Activated CD8-positive, alpha-beta memory T cell treated with anti-CD3 and anti-CD28 coated beads for 48 hours (primary cell): ENCODE measurements at regions not wholly inside any gene's neighbourhood (a gene's known extent, or its start where the extent isn't known, plus 50 kb on each side); places are given as distances from the start of the nearest gene placed in this dataset.
"Not testable (repeated sequence)": the region's sequence is repeated elsewhere in the genome, so short reads cannot be mapped to it uniquely, and the experiment has no call there.

Experiments
- DNase-seq, 3 experiments: peaks; one replicate each; pipeline ENCODE4 v3.0.0-alpha.2; 2020; ENCODE audit warnings: low read depth in 2 of 3, low spot score in 2 of 3

- DNase-seq: no peak
Measured at GRCh38 chr6:119428633-119429032, 79.1 kb upstream of the MAN1A1 start.

- no peak for DNase-seq
Measured at GRCh38 chr6:119426619-119427018, 77.1 kb upstream of the MAN1A1 start.

DNA sequence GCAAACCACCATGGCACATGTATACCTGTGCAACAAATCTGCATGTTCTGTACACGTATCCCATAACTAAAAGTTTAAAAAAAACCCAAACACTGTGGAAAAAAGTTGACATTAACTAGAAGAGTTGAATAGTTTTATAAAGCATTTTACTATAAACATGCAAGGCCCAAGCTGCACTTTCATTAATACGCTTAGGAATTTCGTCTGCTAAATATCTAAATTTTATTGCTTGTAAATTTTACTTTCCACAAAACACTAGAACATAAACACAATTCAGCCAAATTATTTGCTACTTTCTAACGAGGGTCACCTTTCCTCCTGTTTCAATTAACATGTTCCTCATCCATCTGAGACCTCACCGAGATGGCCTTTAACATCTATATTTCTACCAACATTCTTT, 74.4 kb upstream of the MAN1A1 start:
- no peak for DNase-seq

DNA sequence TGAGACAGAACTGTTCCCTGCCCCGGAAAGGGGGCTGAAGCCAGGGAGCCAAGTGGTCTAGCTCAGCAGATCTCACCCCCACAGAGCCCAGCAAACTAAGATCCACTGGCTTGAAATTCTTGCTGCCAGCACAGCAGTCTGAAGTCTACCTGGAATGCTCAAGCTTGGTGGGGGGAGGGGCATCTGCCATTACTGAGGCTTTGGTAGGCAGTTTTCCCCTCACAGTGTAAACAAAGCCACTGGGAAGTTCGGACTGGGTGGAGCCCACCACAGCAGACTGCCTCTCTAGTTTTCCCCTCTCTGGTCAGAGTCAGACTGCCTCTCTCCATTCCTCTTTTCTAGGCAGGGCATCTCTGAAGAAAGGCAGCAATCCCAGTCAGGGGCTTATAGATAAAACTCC, 68.5 kb upstream of the MAN1A1 start:
- not testable (repeated sequence) for DNase-seq

- DNase-seq: no peak
Measured at GRCh38 chr6:119407156-119407555, 57.6 kb upstream of the MAN1A1 start.

- not testable (repeated sequence) for DNase-seq
Measured at GRCh38 chr6:119405114-119405513, 55.6 kb upstream of the MAN1A1 start.
